ENCODE measurements at regions not wholly inside any gene's neighbourhood (a gene's known extent, or its start where the extent isn't known, plus 50 kb on each side); places are given as distances from the start of the nearest gene placed in this dataset.

- no peak for TF ChIP-seq CTCF (conservative IDR thresholded peaks at IDR 0.05; ENCODE audit: low read length)
- TF ChIP-seq EZH2phosphoT487 (IDR thresholded peaks at IDR 0.05; ENCODE audit: borderline replicate concordance, low read depth, low read length) = no peak
Observed at GRCh38 chr2:33694904-33695303, 95.8 kb upstream of the FAM98A start.

All from OCI-LY7 (cell line).